ENCODE measurements at regions not wholly inside any gene's neighbourhood (a gene's known extent, or its start where the extent isn't known, plus 50 kb on each side); places are given as distances from the start of the nearest gene placed in this dataset.

DNA sequence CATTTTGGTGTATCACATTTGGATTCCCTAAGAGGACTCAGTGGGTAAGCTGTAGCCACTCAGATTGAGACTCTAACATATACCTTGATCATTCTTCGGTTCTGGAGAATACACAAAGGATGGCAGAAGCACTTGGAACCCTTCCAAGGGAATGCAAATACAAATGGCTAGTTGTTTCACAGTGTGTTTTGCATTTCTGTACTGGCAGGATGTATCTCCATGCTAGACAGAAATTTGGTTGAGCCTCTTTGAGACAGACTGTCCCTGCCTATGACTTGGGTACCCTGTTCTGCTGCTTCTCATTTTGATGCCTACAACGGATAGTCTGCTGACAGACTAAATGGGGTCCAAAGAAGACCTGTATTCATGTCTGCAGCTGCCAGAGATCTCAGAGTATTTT is 273.5 kb downstream of the TMEM38B start:
- TF ChIP-seq POLR2AphosphoS5 (IDR thresholded peaks at IDR 0.05; ENCODE audit: insufficient read depth, low read depth, low read length), result no peak
- TF ChIP-seq EZH2 (IDR thresholded peaks at IDR 0.05; ENCODE audit: borderline replicate concordance, low read depth, low read length, severe bottlenecking), result no peak
- no peak for TF ChIP-seq POLR2A (IDR thresholded peaks at IDR 0.05; ENCODE audit: low read depth, low read length)
- TF ChIP-seq, protein P1, sequence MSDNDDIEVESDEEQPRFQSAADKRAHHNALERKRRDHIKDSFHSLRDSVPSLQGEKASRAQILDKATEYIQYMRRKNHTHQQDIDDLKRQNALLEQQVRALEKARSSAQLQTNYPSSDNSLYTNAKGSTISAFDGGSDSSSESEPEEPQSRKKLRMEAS (IDR thresholded peaks at IDR 0.05; ENCODE audit: insufficient read depth, insufficient read length), result no peak
- TF ChIP-seq, protein P2, sequence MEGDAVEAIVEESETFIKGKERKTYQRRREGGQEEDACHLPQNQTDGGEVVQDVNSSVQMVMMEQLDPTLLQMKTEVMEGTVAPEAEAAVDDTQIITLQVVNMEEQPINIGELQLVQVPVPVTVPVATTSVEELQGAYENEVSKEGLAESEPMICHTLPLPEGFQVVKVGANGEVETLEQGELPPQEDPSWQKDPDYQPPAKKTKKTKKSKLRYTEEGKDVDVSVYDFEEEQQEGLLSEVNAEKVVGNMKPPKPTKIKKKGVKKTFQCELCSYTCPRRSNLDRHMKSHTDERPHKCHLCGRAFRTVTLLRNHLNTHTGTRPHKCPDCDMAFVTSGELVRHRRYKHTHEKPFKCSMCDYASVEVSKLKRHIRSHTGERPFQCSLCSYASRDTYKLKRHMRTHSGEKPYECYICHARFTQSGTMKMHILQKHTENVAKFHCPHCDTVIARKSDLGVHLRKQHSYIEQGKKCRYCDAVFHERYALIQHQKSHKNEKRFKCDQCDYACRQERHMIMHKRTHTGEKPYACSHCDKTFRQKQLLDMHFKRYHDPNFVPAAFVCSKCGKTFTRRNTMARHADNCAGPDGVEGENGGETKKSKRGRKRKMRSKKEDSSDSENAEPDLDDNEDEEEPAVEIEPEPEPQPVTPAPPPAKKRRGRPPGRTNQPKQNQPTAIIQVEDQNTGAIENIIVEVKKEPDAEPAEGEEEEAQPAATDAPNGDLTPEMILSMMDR (IDR thresholded peaks at IDR 0.05; ENCODE audit: extremely low read depth in 1 of 2, insufficient read depth in 1 of 2, low read depth in 1 of 2, low read length in 2 of 2), result no peak
- no peak for TF ChIP-seq FOS (IDR thresholded peaks at IDR 0.05; ENCODE audit: borderline replicate concordance, insufficient read depth, low read length)
- no peak for TF ChIP-seq MYC (IDR thresholded peaks at IDR 0.05; ENCODE audit: low read depth, low read length)
- no peak for TF ChIP-seq GATA2 (IDR thresholded peaks at IDR 0.05; ENCODE audit: insufficient read depth, insufficient read length, low read depth, low read length)
- TF ChIP-seq JUN (IDR thresholded peaks at IDR 0.05; ENCODE audit: borderline replicate concordance, insufficient read depth, insufficient read length, low read depth), result no peak
